Stimulated activated CD8-positive, alpha-beta memory T cell treated with anti-CD3 and anti-CD28 coated beads, Interleukin-4, amount 100 ng/mL, for 4 hours (primary cell): ENCODE measurements at regions not wholly inside any gene's neighbourhood (a gene's known extent, or its start where the extent isn't known, plus 50 kb on each side); places are given as distances from the start of the nearest gene placed in this dataset.

Experiments used
- DNase-seq, 2 donors: peaks; one replicate each; pipeline ENCODE4 v3.0.0-alpha.2; 2020; ENCODE audit warnings: low read depth in 2 of 2, low spot score in 1 of 2

DNA sequence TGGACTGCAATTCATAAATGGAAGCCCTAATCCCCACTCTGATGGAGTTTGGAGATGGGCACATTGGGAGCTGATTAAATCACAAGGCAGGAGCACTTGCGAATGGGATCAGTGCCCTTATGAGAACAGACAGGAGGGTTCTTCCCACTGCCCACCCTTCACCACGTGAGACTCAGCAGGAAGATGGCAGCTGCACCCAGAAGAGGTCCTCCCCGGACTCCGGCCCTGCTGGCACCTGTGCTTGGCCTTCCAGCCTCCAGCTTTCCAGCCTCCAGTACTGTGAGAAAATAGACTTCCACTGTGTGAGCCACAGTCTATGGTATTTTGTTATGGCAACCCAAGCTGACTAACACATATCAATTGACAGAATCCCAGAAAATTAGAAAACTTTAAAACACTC, 267.6 kb upstream of the SALL3 start:
- DNase-seq = no peak

DNA sequence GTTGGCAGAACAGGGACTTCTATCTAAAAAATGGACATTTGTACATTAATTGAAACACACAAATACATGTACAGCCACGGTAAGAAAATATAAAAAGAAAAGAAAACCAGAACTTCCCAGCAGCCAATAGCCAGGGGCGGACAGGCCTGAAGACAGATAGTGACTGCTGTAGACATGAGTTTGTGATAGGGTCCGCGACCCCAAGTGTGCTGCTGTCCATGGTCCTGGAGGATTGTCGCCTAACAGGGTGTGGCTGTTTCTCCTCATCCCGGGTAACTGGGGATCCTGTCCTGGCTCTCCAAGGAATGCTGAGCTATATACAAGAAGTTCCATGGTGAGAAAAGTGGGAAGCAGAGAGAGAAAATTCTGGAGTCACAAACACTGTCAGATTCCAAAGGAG, 266.5 kb upstream of the SALL3 start:
- no peak for DNase-seq

DNA sequence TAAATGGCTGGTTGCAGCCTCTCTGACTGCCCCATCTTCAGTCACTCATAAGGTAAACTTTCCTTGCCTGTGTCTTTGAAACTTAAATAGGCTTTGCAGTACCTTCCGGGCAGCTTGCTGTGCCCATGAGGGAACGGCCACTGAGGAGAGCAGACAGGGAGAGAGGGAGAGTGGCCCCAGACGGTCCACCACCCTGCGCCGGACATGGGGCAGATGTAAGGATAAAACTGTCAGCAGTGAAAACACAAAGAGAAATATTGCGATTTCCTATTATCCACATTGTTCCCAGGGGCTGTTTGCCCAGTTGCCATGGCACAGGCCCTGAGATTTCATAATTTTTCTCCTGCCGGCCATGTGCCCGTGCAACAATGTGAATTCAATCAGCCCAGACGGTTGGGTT, 265.9 kb upstream of the SALL3 start:
- DNase-seq = no peak

DNA sequence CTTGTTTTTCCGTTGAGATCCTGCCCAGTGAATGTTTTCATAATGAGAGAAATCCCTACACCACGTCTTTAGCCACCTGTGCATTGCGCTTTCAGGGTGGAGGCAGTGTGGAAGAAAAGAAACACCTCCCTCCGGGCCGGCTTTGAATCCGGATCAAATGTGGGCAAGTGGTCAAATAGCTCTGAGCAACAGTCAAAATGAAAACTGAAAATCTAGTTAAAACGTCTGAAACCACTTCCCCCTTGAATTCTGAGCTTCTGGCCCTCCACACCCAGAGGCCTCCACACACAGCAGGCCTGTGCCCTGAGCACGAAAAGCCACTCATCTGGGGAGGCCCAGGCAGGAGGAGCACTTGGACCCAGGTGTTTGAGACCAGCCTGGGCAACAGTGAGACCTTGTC, 263.6 kb upstream of the SALL3 start:
- no peak for DNase-seq

DNA sequence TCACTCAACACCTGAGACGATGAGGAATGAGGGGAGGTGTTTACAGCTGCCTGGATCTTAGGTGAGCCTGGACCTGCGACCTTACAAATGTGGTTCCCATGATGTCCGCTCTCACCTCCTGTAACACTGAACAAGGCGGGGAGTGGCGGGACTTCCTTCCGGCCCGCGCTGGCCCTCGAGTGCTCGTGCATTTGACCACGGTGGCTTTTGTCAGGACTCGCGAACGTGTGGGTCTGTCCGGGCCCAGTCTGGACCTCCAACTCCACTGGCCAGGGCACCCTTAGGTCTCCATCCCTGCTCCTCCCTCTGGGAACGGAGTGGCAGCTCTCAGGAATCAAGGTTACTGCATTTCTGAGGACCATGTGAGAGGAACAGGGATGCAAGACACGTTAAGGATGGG, 263.0 kb upstream of the SALL3 start:
- DNase-seq = no peak

DNA sequence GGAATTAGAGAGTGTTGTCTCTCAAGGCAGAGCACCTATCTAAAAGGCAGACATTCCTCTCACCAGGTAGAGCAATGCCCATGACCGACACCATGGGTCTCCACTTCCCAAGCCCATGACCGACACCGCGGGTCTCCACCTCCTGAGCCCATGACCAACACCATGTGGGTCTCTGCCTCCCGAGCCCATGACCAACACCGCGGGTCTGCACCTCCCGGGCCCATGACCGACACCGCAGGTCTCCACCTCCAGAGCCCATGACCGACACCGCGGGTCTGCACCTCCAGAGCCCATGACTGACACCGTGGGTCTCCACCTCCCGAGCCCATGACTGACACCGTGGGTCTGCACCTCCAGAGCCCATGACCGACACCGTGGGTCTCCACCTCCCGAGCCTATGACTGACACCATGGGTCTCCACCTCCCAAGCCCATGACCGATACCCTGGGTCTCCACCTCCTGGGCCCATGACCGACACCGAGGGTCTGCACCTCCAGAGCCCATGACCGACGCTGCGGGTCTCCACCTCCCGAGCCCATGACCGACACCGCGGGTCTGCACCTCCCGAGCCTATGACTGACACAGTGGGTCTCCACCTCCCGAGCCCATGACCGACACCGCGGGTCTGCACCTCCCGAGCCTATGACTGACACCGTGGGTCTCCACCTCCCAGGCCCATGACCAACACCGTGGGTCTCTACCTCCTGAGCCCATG, 262.4 kb upstream of the SALL3 start:
- no peak for DNase-seq

DNA sequence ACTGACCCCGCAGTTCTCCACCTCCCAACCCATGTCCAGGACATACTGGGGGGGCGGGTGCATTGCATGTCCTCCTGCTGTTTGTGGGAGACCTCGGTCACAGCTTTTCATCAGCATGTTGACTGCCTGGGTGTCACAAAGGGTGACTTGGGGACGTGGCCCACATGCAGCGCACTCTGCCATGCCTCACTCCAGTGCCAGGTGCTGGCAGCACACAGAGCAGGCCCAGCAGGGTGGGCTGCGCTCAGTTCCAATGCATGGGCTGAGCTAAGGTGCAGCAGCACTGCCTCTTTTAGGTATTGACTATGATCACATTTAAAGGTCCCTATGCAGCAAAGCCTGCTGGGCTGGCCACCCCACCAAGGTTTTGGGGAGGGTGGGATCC, 261.9 kb upstream of the SALL3 start:
- DNase-seq = no peak

DNA sequence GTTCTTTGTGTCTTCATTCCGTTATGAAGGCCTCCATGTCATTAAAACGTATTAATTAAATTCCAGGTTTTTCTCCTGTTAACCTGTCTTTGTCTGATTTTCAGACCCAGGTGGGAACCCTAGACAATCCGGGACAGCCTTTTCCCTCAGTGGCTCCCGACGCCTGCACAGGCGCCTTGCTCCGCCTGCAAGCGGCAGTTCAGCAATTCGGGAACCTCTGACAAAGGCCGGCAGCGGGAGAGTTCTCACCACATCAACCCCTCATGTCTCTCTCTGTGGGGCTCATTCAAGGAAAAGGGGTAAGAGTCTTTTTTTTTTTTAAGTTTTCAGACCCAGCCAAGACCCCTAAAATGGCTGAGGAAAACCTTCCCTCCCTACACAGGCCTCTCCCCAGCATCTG, 259.8 kb upstream of the SALL3 start:
- DNase-seq = no peak

DNA sequence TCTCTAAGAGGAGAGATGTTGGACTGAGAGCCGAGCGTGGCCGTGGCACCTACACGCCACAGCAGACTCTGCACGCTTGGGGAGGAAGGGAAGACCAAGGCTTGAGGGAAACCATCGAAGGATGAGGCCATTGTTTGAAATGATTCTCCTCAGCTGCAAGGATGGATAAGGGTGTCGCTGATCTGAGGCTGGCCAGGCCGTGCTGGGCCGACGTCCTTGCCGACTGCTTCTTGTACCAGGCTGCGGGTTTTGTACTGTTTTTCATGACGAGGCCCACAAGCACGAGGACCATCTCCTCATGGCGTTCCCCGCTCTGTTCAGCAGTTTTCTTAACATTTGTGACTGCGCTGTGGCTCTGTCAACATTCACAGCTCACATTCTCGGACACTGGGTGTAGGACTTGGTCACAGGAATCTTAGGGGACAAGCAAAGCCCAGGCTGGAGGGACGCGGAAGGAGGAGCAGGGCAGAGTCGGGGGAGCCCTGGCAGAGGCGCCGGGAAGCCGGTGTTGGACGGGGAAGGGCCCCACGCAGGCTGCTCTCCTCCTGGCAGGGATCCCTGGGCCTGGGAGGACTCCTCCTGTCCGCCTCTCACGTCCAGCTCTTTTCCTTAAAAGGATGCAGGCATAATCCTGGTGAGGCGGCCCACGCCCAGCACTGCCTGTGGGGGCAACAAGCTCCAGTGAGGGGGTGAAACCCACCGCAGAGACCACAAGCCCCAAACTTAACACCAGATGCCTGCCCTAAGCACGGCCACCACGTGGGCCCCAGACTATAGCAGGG, 259.0 kb upstream of the SALL3 start:
- DNase-seq = no peak

DNA sequence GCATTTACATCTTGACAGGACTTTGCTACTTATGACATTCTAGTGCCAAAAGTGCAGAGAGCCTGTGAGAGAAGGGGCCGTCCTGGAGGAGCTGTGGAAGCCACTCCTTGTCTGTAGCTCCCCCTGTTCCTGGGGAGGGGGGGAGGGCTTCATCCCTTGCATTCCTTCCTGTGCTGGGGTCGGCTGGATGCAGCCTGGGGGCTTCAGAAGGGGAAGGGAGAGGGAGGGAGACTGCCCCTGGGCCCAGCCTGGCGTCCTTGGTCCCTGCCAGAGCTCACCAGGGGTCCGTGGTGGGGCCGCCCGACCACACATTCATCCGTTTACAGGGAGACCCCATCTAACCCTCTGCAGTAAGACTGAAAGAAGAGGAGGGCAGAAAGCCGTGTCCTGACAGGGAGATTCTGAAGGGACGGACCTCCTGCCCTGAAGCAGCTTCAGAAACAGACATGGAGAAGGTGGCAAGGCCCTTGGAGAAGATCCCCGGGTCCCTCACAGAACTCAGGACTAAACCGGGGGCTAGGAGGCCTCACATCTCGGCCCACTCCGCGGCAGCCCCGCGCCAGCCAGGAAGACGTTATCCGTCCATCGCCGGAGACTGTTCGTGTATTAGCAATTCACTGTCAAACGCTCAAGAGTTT, 258.3 kb upstream of the SALL3 start:
- DNase-seq = no peak

DNA sequence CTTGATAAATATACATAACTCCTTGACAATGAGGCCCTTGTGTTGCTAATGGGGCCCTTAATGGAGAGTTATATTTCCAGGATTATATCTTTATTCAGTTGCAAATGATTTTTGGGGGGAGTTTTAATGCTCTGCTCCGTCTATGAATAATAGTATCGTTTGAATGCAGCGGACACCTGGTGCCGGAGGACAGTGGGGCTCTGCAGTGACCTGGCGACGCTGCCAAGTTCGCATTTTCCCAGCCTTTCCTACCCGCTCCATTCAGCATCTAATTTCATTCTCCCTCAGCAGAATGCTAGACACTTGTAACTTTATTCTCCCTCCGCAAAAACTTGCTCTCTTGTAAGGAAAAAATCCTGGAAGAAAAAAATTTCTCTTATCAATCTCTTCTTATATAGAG, 257.6 kb upstream of the SALL3 start:
- no peak for DNase-seq

DNA sequence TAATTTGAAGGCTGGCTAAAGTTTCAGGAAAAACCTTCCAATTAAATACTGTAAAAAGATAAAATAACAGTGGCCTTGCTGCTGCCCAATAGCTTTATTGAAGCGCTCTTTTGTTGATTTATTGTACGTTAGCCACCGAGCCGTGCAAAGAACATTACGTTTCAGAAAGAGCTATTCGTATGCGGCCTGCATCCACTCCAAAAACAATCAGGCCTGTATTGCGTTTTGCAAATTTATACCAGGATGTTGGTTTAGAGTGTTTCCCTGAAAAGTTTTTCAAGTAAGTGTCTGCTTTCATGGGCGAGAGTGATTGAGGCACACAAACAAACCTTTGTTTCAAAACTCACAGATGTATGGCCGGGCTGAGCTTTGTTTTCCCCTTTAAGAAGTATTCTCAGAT, 257.2 kb upstream of the SALL3 start:
- DNase-seq = no peak

DNA sequence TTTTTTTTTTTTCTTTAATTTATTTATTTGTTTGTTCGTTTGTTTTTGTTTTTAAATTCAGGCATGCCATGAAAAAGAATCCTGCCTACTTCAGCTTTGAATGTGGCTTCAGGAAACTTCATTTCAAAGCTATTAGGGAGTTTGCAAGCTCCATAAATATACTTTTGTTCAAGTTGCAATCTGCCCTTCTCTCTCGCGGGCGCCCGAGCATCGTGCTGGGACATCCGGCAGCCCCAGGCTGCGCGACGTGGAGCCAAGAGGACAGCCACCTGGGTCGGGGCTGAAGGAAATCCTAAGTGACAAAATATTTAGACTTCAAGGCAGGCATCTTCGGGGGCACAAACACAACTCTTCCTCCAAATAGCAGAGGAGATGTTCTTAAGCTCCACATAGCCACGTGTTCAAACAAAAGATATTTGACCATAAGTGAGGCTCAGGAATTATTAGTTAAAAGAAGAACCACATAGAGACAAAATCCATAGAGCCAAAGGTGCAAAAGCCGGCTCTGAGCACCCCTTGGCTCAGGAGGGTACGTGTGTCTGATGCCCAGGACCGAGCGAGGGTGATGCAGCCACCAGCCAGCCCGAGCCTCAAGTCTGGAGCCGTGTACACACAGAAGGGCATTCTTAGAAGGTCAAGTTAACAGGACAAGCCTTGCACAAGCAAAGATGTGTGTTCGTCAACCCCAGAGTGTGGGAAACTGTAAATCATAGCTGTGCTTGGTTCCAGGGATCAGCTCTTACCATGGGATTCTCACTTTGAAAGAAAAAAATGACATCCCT, 256.5 kb upstream of the SALL3 start:
- no peak for DNase-seq

DNA sequence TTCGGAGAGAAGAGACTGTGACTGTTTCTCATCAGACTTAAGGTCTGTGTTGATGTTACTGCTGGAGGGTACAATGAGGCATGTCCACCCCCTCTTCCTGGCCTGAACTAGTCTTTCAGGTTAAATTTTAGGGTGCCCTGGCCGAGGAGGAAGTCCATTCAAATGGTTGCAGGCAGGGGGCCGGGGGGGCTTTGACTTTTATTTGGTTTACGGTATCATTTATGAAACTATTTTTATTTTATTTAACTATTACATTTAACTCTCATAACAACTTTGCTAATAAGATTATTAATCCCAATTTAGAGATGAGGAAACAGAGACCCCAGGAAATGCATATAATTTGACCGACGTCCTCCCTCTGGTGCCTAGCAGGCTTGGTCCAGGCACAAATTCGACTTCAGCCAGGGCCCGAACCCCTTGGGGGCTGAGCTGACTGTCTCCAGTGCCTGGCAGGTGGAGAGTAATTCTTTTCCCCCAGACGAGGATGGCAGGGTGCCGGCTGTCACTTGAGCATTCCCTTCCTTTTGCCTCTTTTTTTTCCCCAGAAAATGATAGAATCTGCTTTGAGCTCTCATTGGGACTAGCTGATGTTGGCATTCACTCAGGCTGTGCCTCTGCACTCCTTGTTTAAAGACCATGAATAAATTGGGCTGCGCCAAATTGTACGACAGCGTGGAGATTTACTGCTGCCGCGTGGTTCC, 255.3 kb upstream of the SALL3 start:
- no peak for DNase-seq

DNA sequence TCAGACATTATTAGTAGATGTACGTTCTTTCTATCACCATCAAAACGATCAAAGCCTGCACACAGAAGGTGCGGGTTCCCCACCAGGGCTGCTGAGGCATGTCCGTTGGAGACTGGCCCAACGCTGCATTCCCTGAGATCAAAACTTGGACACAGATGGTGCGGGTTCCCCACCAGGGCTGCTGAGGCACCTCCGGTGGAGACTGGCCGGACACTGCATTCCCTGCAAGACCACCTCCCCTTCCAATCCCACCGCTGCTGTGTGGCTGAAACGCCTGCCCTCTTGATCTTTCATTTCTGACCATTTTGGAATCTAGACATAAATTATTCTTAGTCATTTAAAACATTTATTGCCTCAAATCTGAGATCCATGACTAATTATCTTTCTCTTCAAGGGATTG, 254.2 kb upstream of the SALL3 start:
- no peak for DNase-seq

DNA sequence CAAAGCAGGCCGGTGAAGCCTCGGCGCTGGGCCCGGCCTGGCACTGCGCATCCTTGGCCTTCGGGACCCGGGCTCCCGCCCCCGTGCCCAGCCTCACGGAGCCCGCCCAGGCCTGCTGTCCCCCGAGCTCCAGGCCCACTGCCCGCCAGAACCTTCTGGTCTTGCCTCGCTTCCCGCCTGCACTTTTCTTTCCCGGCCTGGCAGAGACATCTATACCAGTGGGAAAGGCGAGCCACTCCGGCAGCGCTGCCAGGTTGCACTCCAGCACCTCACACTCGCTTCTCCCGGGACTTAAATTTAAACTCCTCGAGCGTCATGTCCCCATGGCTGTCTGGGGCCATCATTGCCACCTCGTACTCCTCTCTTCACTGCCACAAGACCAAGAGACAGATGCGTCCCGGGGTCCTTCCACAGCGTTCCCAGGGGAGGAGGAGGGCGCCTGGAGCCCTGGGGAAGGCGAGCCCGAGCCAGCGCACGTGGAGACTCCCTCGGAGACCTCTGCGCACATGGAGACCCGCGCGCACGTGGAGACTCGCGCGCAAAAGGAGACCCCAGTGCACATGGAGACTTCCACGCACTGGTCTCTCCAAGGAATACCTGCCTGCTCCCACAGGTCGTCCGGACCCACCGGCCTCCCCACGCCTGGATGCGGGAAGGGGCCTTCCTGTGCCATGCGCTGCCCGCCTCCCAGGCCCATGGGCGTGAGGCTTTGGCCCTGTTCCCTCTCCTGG, 253.1 kb upstream of the SALL3 start:
- DNase-seq = no peak

DNA sequence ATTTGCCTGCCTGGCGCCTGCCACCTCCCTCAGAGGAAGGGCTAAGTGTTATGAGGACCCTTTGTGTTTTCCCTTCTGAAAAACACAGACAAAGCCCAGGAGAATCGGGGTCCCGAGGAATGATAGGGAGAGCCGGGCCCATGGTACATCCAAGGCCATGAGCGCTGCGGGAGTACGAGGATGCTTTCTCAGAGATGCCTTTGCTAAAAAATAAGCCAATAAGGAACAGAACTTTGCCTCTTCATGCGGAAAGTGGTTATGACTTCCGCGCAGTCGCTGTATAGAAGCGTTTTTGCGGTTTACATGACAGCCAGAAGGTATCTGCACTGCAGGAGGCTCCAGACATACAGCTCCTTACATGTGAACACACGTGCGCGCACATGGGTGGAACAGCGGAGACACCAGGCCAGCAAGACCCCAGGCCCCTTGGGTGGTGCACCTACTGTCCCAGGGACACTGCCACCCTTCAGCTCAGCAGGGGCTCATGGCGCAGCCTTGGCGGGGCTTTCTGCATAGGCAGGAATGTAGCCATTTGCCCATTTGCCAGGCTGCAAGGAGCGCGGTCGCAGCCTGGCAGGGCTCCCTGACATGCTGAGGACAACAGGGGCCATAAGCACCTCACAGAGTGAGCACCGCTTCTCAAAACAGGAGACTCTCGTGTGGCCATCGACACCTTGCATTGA, 252.4 kb upstream of the SALL3 start:
- no peak for DNase-seq

DNA sequence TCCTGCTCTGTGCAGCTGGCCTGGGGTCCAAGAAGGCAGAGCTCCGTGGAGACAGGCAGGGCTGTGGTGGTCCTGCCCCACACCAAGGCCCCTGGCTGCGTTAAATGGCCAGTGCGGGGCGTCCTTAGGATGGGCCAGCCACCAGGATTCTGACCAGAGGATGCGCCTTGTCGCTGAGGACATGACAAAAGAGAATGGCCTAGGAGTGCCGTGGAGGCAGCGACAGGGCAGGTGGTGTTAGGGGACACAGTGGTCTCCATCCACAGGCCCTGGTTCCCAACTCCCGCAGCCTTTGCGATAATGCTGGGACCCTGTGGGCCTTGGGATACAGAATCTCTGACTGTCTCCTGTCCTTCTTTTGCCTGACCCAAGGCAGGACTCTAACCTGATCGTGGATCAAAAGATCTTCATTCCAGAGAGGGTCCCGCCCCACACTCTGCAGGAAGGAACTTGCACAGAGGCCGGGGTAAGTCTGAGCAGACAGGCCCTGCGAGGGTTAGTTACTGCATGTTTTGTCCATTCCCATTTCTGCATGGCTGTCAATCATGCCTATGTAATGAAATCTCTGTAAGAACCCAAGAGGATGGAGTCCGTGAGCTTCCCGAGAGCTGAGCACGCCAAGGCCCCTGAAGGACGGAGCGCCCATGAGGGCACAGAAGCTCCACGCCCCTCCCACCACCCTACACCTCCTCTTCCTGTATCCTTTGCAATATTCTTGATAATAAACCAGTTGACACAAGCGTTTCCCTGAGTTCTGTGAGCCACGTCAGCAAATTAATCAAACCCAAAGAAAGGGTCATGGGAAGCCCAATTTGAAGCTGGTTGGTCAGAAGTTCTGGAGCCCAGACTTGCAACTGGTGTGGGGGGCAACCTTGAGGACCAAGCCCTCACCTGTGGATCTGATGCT, 251.5 kb upstream of the SALL3 start:
- no peak for DNase-seq
